Kasumi-1 (cell line): ENCODE measurements at regions not wholly inside any gene's neighbourhood (a gene's known extent, or its start where the extent isn't known, plus 50 kb on each side); places are given as distances from the start of the nearest gene placed in this dataset.

Experiments
- DNase-seq, 2 experiments: peaks; one replicate each; lab custom pipeline; 2025; lab: John Stamatoyannopoulos, UW

DNA sequence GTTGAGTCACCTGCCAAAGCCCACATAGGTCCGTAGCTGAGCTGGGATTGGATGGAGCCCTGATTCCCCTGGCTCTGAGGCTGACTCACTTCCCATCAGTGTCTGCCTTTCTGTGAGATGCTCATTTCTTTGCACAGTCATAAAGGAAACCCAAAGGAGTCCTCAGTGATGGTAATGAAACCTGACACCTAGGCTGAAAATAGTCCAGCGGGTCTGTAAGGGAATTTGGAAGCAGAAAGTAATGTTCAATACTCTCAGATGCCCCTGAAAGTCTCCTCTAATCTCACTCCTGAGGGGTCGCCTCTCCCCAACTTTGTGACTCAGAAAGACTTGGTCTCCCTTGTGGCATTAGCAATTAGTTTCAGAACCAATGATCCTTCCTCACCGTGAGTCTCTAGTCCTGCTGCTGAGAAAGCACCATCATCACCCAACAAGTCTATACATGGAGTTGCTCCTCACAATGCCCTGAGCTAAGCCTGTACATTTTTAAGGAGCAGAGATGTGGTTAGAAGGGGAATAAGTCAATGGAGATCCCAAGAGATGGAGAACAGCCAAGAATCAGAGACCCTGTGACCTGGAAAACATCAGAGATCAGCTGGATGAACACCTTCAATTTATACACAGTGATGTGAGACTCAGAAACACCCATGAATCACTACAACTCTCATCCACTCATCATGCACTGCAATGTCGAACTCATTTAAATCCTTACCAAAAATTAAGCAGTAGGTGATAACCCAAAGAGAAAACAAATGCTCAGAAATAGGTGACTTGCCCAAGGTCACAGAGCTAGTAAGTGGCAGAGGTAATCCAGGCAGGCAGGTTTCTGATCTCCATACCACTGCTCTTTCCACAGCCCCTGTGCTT is 219.0 kb upstream of the CPEB2 start:
- DNase-seq = peak in 1 of 2 experiments; percentile 4

DNA sequence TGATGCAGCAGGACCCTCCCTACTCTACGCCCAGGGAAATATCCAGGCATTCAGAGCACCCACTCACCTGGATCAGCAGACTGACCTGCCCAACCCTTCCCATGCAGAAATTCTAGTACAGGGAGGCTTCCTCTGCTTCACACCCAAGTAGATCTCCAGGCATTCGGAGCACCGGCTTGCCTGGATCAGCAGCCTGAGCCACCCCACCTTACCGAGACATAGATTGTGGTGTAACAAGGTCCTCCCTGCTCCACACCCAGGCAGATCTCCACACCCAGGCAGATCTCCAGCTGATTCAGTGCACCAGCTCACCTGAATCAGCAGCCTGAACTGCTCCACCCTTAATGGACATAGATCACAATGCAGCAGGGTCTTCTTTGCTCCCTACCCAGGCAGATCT is 215.1 kb upstream of the CPEB2 start:
- no peak for DNase-seq

GRCh38 chr4:14787894-14788293 is 214.4 kb upstream of the CPEB2 start:
- no peak for DNase-seq

DNA sequence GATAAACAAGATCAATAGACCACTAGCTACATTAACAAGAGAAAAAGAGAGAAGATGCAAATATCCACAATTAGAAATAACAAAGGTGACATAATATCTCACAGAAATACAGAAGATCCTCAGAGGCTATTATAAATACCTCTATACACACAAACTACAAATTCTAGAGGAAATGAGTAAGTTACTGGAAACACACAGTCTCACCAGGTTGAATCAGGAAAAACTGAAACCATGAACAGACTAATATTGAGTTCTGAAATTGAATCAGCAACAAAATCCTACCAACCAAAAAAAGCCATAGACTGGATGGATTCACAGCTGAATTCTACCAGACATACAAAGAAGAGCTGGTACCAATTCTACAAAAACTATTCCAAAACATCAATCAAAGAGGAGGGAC is 211.8 kb upstream of the CPEB2 start:
- no peak for DNase-seq

DNA sequence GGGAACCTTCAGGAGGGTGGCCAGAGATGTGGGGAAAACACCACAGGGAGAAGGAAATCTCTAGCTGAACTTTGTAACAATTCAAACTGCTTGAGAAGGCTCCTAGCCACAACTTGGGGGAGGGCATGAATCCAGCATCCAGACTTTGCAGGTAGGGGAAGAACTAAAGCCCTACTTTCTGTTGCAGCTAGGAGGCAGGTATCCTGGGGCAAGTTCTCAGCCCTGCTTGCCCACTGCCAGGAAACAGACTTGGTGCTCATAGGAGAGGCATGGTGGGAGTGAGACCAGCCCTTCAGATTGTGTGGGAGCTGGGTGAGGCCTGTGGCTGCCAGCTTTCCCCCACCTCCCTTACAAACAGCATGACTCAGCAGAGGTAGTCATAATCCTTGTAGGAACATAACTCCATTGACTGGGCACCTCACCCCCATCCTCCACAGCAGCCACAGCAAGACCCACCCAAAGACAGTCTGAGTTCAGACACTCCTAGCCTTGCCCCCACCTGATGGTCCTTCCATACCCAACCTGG is 209.5 kb upstream of the CPEB2 start:
- no peak for DNase-seq

DNA sequence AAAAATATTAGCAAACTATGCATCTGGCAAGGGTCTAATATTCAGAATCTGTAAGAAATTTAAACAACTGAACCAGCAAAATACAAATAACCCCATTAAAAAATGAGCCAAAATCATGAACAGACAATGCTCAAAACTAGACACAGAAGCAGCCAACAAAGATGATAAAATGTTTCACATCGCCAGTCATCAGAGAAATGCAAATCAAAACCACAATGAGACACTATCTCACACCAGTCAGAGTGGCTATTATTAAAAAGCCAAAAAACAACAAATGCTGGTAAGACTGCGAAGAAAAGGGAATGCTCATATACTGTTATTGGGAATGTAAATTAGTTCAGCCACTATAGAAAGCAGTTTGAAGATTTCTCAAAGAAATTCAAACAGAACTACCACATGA is 201.3 kb upstream of the CPEB2 start:
- no peak for DNase-seq

GRCh38 chr4:14802596-14802995 is 199.7 kb upstream of the CPEB2 start:
- no peak for DNase-seq

DNA sequence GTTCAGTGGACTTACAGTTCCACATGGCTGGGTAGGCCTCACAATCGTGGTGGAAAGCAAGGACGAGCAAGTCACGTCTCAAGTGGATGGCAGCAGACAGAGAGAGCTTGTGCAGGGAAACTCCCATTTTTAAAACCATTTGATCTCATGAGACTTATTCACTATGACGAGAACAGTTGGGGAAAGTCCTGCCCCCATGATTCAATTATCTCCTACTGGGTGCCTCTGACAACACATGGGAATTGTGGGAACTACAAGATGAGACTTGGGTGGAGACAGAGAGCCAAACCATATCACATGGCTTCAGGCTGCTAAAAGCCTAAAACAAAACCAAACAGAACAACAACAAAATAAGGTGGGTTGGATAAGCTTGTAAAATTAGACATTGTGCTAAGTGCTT is 194.4 kb upstream of the CPEB2 start:
- DNase-seq = no peak

DNA sequence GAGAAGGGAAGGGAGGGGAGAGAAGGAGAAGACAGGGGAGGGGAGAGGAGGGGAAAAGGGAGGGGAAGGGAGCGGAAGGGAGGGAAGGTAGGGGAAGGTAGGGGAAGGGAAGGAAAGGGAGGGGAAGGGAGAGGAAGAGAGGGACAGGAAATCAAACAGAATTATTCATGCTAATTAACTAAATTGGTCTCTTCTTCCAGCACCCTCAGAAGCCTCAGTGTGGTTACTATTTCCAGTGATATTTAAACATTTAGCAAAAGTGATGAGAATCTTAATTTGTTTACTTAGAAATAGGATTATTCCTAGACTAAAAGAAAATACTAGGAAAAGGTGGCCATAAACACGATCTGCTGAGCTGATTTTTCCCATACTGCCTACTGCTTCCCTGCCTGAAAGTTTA is 193.1 kb upstream of the CPEB2 start:
- DNase-seq = no peak

GRCh38 chr4:14810121-14810520 is 192.2 kb upstream of the CPEB2 start:
- DNase-seq = no peak

DNA sequence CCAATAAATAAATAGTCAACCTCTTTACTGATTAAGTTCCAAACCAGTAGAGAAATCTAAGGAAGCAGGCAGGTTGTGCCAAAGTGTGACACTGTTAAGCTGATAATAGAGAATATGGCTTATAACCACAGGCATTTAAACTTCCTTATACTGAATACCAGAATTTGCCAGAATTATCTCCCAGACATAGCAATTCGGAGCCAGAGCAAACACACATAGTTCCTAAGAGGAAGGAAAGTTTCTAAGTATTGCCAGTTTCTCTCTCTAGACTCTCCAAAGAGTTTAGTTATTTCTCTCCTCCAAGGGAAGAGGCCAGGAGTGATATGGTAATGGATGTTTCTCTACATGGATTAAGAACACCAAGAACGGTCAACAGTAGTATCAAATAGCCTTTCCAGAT is 191.7 kb upstream of the CPEB2 start:
- no peak for DNase-seq

- no peak for DNase-seq
These were observed 190.2 kb upstream of the CPEB2 start for GRCh38 chr4:14812101-14812500.

GRCh38 chr4:14816623-14817261 is 185.5 kb upstream of the CPEB2 start:
- DNase-seq = no peak

DNA sequence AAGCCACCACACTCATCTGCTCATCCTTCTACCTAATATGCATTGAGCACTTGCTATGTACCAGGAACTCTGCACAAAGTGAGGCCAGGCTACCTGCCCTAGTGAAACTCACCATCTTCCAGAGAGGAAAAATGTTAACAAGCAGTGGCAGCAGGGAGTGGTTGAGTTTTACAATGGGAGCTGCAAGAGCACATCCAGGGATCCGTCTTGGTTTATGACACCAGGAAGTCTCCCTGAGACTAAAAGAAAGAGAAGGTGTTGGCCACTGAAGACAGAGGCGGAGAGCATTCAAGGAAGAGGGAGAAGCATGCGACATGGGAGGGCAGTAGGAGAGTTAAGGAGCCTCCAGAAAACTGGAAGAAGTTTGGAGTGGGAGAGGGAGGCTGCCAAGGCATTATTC is 178.1 kb upstream of the CPEB2 start:
- no peak for DNase-seq

DNA sequence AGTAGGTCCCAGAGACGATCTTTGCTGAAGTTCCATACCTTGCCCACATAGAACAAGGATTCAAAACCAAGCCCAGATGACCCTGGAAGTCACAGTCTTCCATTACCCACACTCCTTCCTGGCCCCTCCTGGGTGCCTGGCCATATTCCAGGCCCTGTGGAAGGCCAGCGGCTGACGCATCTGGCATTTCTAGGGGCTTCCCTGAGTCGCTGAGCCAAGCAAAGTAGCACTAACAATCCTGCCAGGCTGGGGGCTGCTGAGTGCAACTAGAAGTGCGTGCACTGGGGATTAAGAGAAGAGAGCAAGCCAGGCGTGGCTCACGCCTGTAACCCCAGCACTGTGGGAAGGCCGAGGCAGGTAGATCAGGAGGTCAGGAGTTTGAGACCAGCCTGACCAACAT is 175.2 kb upstream of the CPEB2 start:
- DNase-seq = no peak

- DNase-seq = no peak
These were observed 172.5 kb upstream of the CPEB2 start for GRCh38 chr4:14829795-14830194.

- DNase-seq = no peak
These were observed 170.9 kb upstream of the CPEB2 start for GRCh38 chr4:14831416-14831815.

- DNase-seq = no peak
These were observed 169.2 kb upstream of the CPEB2 start for GRCh38 chr4:14833053-14833452.

DNA sequence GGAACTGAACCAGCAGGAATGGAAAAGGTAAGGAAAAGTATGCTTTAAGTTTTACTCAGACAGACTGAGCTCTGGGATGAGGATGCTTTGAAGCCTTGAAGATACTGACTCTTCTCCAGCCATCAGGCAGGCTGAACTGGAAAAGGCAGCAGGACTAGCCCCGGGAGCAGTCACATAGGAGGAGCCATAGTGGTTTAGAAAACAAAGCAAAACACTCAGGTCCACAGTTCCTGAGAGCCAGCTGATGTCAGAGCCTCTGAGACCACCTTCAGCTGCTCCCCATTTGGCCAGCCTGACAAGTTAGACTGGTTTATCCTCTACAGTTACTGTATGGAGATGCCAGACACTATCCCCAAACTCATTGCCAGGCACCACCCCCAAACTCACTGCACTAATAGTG is 167.9 kb upstream of the CPEB2 start:
- no peak for DNase-seq

GRCh38 chr4:14835288-14835687 is 167.0 kb upstream of the CPEB2 start:
- no peak for DNase-seq

GRCh38 chr4:14835708-14836425 is 166.4 kb upstream of the CPEB2 start:
- DNase-seq = no peak

- peak; percentile 22 to 44 for DNase-seq
These were observed 164.4 kb upstream of the CPEB2 start for GRCh38 chr4:14837860-14838259.
